Spleen (tissue), 7 donors: ENCODE measurements at regions not wholly inside any gene's neighbourhood (a gene's known extent, or its start where the extent isn't known, plus 50 kb on each side); places are given as distances from the start of the nearest gene placed in this dataset.

ENCODE experiments used
- CTCF ChIP-seq, 11 experiments: fragments of 200-600 bp in 7 of 11; fragments of 450-650 bp in 4 of 11; sonication (generic) in 4 of 11; IDR thresholded peaks in 8 of 11; conservative IDR thresholded peaks in 3 of 11; 1 replicate in 7 of 11; 2 replicates in 4 of 11; pipeline versions ENCODE4 v1.4.0 to v1.8.0; 2016 to 2021; ENCODE audit warnings: antibody characterized with exemption in 11 of 11, inconsistent platforms in 4 of 11, mild to moderate bottlenecking in 1 of 11
- POLR2A ChIP-seq, 3 donors: fragments of 450-650 bp; IDR thresholded peaks; one replicate each; pipeline ENCODE4 v1.5.1; 2017; ENCODE audit warnings: antibody characterized with exemption in 3 of 3, mild to moderate bottlenecking in 1 of 3
- POLR2AphosphoS5 ChIP-seq, 3 donors: sonication (generic); formaldehyde crosslinking; IDR thresholded peaks; one replicate each; pipeline ENCODE4 v1.5.1; 2017; ENCODE audit warnings: antibody characterized with exemption in 3 of 3
- donor health status: DM: no; HTN: no; CAD: no; lungs with moderate emphysema.
- donor health status: DM: no; HTN: no; CAD: no.
- donor health status: DM: no; HTN: no; CAD: no.

GRCh38 chr5:130350131-130350530 is 445.9 kb downstream of the CHSY3 start:
- no peak for TF ChIP-seq CTCF (IDR thresholded peaks at IDR 0.05 in 8 of 11, conservative IDR thresholded peaks at IDR 0.05 in 3 of 11)
- TF ChIP-seq POLR2AphosphoS5 (IDR thresholded peaks at IDR 0.05): no peak
- no peak for TF ChIP-seq POLR2A (IDR thresholded peaks at IDR 0.05)
